Liver (tissue), 8 donors: ENCODE measurements at regions not wholly inside any gene's neighbourhood (a gene's known extent, or its start where the extent isn't known, plus 50 kb on each side); places are given as distances from the start of the nearest gene placed in this dataset.

Experiments used
- DNase-seq: peaks from one replicate; pipeline ENCODE4 v3.0.0-alpha.2; 2017; ENCODE audit warnings: low spot score
- H3K27ac ChIP-seq, 2 donors: one replicate each; pipeline ENCODE4 v1.7.0; 2013; ENCODE audit warnings: inconsistent platforms in 2 of 2, low read length in 2 of 2, control low read depth in 1 of 2, low read depth in 1 of 2, mild to moderate bottlenecking in 1 of 2
- H3K27me3 ChIP-seq, 4 donors: one replicate each; pipeline versions ENCODE4 v1.6.1 to v1.7.0; 2013; ENCODE audit warnings: low read length in 3 of 4, inconsistent platforms in 1 of 4, mild to moderate bottlenecking in 1 of 4, moderate library complexity in 1 of 4; ENCODE audit not compliant: control insufficient read depth in 4 of 4, insufficient read depth in 4 of 4
- H3K36me3 ChIP-seq, 4 donors: one replicate each; pipeline versions ENCODE4 v1.6.1 to v1.7.0; 2013; ENCODE audit warnings: low read length in 3 of 4, mild to moderate bottlenecking in 3 of 4, low read depth in 1 of 4, moderate library complexity in 1 of 4; ENCODE audit not compliant: control insufficient read depth in 4 of 4, insufficient read depth in 3 of 4
- H3K4me1 ChIP-seq, 4 donors: one replicate each; pipeline versions ENCODE4 v1.6.1 to v1.7.0; 2013; ENCODE audit warnings: low read length in 3 of 4, mild to moderate bottlenecking in 3 of 4, moderate library complexity in 1 of 4; ENCODE audit not compliant: control insufficient read depth in 4 of 4, insufficient read depth in 4 of 4
- H3K4me3 ChIP-seq, 3 donors: one replicate each; pipeline versions ENCODE4 v1.6.1 to v1.7.0; 2013; ENCODE audit warnings: low read length in 3 of 3, control low read depth in 1 of 3, low read depth in 1 of 3, mild to moderate bottlenecking in 1 of 3
- H3K9ac ChIP-seq, 2 donors: one replicate each; pipeline ENCODE4 v1.7.0; 2013; ENCODE audit warnings: low read length in 2 of 2, mild to moderate bottlenecking in 2 of 2, moderate library complexity in 2 of 2, control low read depth in 1 of 2, low read depth in 1 of 2
- H3K9me3 ChIP-seq, 4 donors: one replicate each; pipeline versions ENCODE4 v1.6.1 to v1.7.0; 2013; ENCODE audit warnings: low read length in 3 of 4; ENCODE audit not compliant: control insufficient read depth in 4 of 4
- CTCF ChIP-seq: fragments of 150-350 bp; IDR thresholded peaks from 2 replicates; pipeline ENCODE4 v1.5.1; 2017; ENCODE audit warnings: improper control_type of control experiment, low read depth, low read length; ENCODE audit not compliant: missing input control
- EGR1 ChIP-seq, 2 donors: IDR thresholded peaks; 2 replicates each; pipeline ENCODE4 v1.6.1; 2016 to 2018; ENCODE audit warnings: antibody characterized with exemption in 2 of 2, low read depth in 2 of 2
- FOXA1 ChIP-seq: IDR thresholded peaks from 2 replicates; pipeline ENCODE4 v1.6.1; 2016; ENCODE audit warnings: antibody characterized with exemption
- FOXA2 ChIP-seq: IDR thresholded peaks from 2 replicates; pipeline ENCODE4 v1.6.1; 2016; ENCODE audit warnings: antibody characterized with exemption
- GABPA ChIP-seq, 2 donors: IDR thresholded peaks in 1 of 2; conservative IDR thresholded peaks in 1 of 2; 2 replicates each; pipeline ENCODE4 v1.6.1; 2016; ENCODE audit warnings: antibody characterized with exemption in 2 of 2, mild to moderate bottlenecking in 1 of 2, moderate library complexity in 1 of 2
- HNF4A ChIP-seq, 2 donors: conservative IDR thresholded peaks; 2 replicates each; pipeline ENCODE4 v1.6.1; 2016; ENCODE audit warnings: antibody characterized with exemption in 2 of 2, mild to moderate bottlenecking in 2 of 2
- JUND ChIP-seq, 2 donors: IDR thresholded peaks; 2 replicates each; pipeline ENCODE4 v1.6.1; 2016; ENCODE audit warnings: antibody characterized with exemption in 2 of 2
- NR2F2 ChIP-seq: IDR thresholded peaks from 2 replicates; pipeline ENCODE4 v1.6.1; 2016; ENCODE audit warnings: antibody characterized with exemption
- RAD21 ChIP-seq, 2 donors: IDR thresholded peaks; 2 replicates each; pipeline ENCODE4 v1.6.1; 2016; ENCODE audit warnings: antibody characterized with exemption in 2 of 2, mild to moderate bottlenecking in 2 of 2
- REST ChIP-seq: IDR thresholded peaks from 2 replicates; pipeline ENCODE4 v1.6.1; 2016; ENCODE audit warnings: antibody characterized with exemption, mild to moderate bottlenecking
- RXRA ChIP-seq, 2 donors: IDR thresholded peaks; 2 replicates each; pipeline ENCODE4 v1.6.1; 2017 to 2018; ENCODE audit warnings: antibody characterized with exemption in 2 of 2, mild to moderate bottlenecking in 1 of 2
- SP1 ChIP-seq: IDR thresholded peaks from 2 replicates; pipeline ENCODE4 v1.6.1; 2018; ENCODE audit warnings: antibody characterized with exemption, mild to moderate bottlenecking
- TAF1 ChIP-seq: conservative IDR thresholded peaks from 2 replicates; pipeline ENCODE4 v1.6.1; 2016; ENCODE audit warnings: antibody characterized with exemption, mild to moderate bottlenecking
- YY1 ChIP-seq: IDR thresholded peaks from 2 replicates; pipeline ENCODE4 v1.6.1; 2016; ENCODE audit warnings: antibody characterized with exemption, mild to moderate bottlenecking
- ZBTB33 ChIP-seq: IDR thresholded peaks from 2 replicates; pipeline ENCODE4 v1.6.1; 2016; ENCODE audit warnings: antibody characterized with exemption
- WGBS: extraction: QIAGEN DNeasy Blood & Tissue Kit; methylation state at CpG from one replicate; pipeline ENCODE4 v1.1.7; 2013; 5-methylcytosine and 5-hydroxymethylcytosine counted together
- donor health status: healthy.
- donor health status: healthy.
- donor health status: healthy.
- donor health status: healthy.
- donor health status: healthy.

GRCh38 chr19:16014923-16015804, 61.1 kb upstream of the TPM4 start (continued):
- TF ChIP-seq CTCF (no peak), RAD21 (IDR thresholded peaks at IDR 0.05) (no peak), GABPA (IDR thresholded peaks at IDR 0.05 in 1 of 2, conservative IDR thresholded peaks at IDR 0.05 in 1 of 2) (no peak), FOXA1 (no peak), NR2F2 (no peak)

GRCh38 chr19:16015805-16016173, 60.5 kb upstream of the TPM4 start:
- Histone ChIP-seq H3K27me3 (no peaks in the 10 kb centered on the region), H3K27ac (no peak overlapping the region), H3K9me3 (no peaks in the 10 kb centered on the region), H3K4me3 (no peak overlapping the region), H3K4me1 (no peaks in the 10 kb centered on the region), H3K9ac (no peak overlapping the region), H3K36me3 (no peaks in the 10 kb centered on the region)
- no peak for DNase-seq
- WGBS = 97% methylated on average over 3 of the region's 3 CpGs
- TF ChIP-seq TAF1 = no peak
- no peak for TF ChIP-seq FOXA2
- no peak for TF ChIP-seq EGR1 (IDR thresholded peaks at IDR 0.05; ENCODE audit: low read depth in 2 of 2)

GRCh38 chr19:16016226-16017137, 59.8 kb upstream of the TPM4 start:
- no peaks in the 10 kb centered on the region for H3K36me3 ChIP-seq
- TF ChIP-seq YY1 = no peak
- TF ChIP-seq FOXA2 = no peak
- peak in 1 of 2 donors; percentile 41 for TF ChIP-seq RXRA (IDR thresholded peaks at IDR 0.05)
- no peak for TF ChIP-seq FOXA1
- H3K4me1 ChIP-seq = no peaks in the 10 kb centered on the region
- H3K9me3 ChIP-seq = no peaks in the 10 kb centered on the region
- no peak overlapping the region for H3K27ac ChIP-seq
- 77% methylated on average over 15 of the region's 15 CpGs for WGBS
- no peak overlapping the region for H3K4me3 ChIP-seq
- no peak for DNase-seq
- H3K9ac ChIP-seq = no peak overlapping the region
- H3K27me3 ChIP-seq = no peaks in the 10 kb centered on the region

GRCh38 chr19:16017138-16017490, 59.2 kb upstream of the TPM4 start:
- no peak for DNase-seq
- H3K4me1 ChIP-seq = no peaks in the 10 kb centered on the region
- no peak overlapping the region for H3K9ac ChIP-seq
- H3K27ac ChIP-seq = no peak overlapping the region
- no peak overlapping the region for H3K4me3 ChIP-seq
- 94% methylated on average over 11 of the region's 11 CpGs for WGBS
- no peaks in the 10 kb centered on the region for H3K27me3 ChIP-seq
- no peaks in the 10 kb centered on the region for H3K9me3 ChIP-seq
- H3K36me3 ChIP-seq = no peaks in the 10 kb centered on the region
- TF ChIP-seq ZBTB33 = no peak
- no peak for TF ChIP-seq SP1
- no peak for TF ChIP-seq REST
- TF ChIP-seq FOXA2 = no peak
- TF ChIP-seq NR2F2 = no peak
- TF ChIP-seq RAD21 (IDR thresholded peaks at IDR 0.05) = no peak
- no peak for TF ChIP-seq TAF1
- no peak for TF ChIP-seq EGR1 (IDR thresholded peaks at IDR 0.05; ENCODE audit: low read depth in 2 of 2)
- TF ChIP-seq JUND (IDR thresholded peaks at IDR 0.05) = no peak
- no peak for TF ChIP-seq HNF4A (conservative IDR thresholded peaks at IDR 0.05)
